GM18502 (cell line): ENCODE measurements at regions not wholly inside any gene's neighbourhood (a gene's known extent, or its start where the extent isn't known, plus 50 kb on each side); places are given as distances from the start of the nearest gene placed in this dataset.
A peak's percentile ranks its signal among the peaks of the same experiment; 100 is the strongest.

Experiments used
- ATAC-seq: cut with Tn5 transposase; IDR thresholded peaks from one replicate; pipeline ENCODE4 v1.9.1; 2021; ENCODE audit warnings: mild to moderate bottlenecking; ENCODE audit not compliant: unreplicated experiment, poor library complexity

DNA sequence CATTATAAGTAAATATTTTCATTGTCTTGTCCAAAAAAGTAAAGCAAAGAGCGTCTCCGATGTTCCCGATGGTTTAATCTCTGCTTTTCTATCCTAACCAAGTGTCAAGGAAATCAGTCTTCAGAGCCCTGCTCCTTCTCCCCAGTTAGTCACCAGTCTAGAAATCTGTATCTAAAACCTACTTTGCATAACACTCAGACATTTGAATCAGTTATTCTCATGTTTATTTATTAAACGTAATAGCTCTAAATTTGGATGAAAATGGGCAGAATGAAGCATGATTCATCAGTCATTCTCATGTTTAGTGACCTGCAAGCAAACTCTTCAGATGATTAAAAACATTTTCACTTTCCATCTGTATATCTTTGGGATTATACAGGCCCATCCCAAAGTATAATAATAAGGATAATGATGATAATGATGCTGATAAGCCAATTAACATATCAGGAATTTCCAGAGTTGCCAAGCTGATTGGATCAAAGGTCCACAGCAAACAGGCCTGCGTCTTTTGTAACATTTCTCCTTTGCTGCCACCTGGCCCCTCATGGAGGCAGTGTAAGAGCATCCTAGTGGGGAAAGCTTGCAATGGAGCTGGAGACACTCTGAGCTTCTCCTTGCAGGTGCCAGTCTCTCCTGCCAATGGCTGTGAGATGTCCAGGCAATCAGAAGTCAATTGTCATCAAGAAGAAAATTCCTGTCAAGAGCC, 273.9 kb downstream of the IGSF11 start:
- ATAC-seq = peak; percentile 57

DNA sequence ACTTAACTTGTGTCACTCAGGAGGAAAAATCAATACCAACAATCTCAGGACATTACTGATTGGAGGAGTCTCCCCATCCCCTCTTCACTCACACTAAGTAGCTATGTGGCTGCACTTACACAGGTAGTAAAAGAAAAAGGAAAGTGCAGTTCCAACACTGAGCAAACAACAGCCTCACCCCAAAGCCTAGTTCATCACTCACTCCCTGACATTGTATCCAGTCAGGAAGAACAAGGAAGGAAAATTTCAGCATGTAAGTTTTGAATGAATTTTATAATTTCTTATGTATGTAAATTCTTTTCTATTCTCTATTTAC, 273.4 kb downstream of the IGSF11 start:
- ATAC-seq = peak; percentile 22

GRCh38 chr3:118765636-118766305, 268.9 kb downstream of the IGSF11 start:
- ATAC-seq = peak; percentile 13

DNA sequence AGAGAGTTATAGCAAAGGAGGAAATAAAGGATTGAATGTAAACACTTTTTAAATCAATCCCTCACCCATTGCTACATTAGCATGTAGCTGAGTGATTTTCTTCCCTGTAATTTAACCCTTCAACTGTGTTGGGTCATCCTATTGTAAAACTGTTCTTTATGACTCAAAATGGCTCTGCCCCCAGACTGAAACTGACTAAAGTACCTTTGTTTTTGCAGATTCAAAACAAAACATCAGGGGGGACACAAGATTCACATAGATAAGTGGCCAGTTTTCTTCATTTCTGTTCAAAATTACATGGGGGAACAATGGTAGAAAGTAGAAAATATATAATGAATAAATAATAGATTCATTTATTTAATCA, 268.4 kb downstream of the IGSF11 start:
- ATAC-seq = peak; percentile 67

GRCh38 chr3:118772036-118772435, 262.6 kb downstream of the IGSF11 start:
- ATAC-seq = no peak

- ATAC-seq = peak; percentile 99
Observed at GRCh38 chr3:118772547-118773011, 262.1 kb downstream of the IGSF11 start.

- no peak for ATAC-seq
Observed at GRCh38 chr3:118775021-118775420, 259.6 kb downstream of the IGSF11 start.

GRCh38 chr3:118778201-118778600, 256.4 kb downstream of the IGSF11 start:
- ATAC-seq = no peak

DNA sequence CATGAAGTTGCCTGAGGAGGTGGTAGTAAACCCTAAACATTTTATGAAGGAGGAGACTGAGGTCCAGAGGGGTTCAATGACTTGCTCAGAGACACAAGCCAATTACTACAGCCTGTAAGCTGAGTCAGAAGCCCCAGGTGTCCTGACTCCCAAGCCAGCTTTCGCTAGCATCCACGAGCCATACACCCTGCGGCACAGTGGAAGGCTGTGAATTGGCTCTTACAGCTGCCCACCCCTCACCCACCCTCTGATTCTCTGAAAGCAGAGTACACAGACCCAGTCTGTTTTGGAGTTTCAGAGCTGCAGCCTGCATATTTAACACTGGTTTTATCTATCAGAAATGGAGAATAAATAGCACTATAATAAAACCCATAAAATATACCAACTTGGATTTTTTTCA, 253.4 kb downstream of the IGSF11 start:
- ATAC-seq = no peak

GRCh38 chr3:118781839-118782238, 252.8 kb downstream of the IGSF11 start:
- ATAC-seq = no peak

GRCh38 chr3:118782755-118783202, 251.9 kb downstream of the IGSF11 start:
- ATAC-seq = peak; percentile 94

DNA sequence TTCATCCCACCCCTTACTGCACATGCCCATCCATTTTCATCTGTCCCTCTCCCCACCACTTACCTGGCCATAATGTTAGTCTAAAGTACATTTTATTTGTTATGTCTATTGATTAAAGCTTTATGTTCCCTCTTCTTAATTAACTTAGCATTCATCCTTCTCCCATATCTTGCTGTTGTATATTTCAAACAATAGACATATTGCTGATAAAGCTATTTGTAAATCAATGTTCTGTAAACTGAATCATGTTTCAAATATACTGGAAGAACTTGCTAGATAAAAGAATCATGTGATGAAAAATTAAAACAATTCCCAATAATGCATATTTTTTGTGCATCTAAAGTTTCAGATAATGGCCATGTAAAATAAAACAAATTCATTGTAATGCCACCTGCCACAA, 249.2 kb downstream of the IGSF11 start:
- no peak for ATAC-seq

GRCh38 chr3:118791246-118791645, 243.4 kb downstream of the IGSF11 start:
- no peak for ATAC-seq

DNA sequence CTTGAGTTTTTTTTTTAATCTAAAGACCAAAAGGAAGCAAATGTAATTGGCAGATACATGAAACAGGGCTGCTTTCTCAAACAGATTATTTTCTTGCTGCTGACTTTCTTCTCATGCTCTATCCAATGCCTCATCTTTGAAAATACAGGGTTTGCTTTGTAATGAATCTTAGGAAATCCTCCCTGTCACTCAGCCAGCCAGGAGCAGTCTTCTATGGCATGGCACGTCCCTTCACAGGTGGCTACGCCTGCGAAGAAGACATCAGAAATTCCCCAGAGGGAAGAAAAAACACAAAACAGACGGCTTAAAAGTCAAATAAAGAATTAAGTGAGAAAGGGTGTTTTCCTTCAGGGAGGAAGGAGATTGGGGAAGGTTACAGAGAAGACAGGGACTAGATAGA, 242.5 kb downstream of the IGSF11 start:
- ATAC-seq = no peak

GRCh38 chr3:118793176-118793575, 241.5 kb downstream of the IGSF11 start:
- no peak for ATAC-seq

- ATAC-seq = peak; percentile 49
Observed at GRCh38 chr3:118799303-118799702, 235.3 kb downstream of the IGSF11 start.

- no peak for ATAC-seq
Observed at GRCh38 chr3:118801899-118802298, 232.7 kb downstream of the IGSF11 start.

- ATAC-seq = no peak
Observed at GRCh38 chr3:118802325-118803095, 232.1 kb downstream of the IGSF11 start.

- no peak for ATAC-seq
Observed at GRCh38 chr3:118803096-118803476, 231.6 kb downstream of the IGSF11 start.

DNA sequence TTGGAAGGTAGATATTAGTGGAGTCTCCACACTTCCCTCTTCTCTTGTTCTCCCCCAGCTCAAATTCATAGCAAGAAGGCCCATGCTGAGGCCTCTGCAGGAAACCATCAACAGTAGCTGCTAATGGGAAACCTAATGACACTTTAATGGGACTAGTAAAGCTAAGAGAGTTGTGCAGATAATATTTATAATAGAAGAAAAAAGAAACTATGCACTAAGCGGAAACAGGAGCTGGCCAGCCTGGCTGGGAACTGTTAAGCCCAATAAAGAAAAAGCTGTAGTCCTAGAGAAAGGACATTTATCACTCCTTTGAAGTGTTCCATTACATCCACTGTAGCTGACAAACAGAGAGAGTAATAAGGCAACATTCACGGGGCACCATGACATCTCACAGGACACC, 229.6 kb downstream of the IGSF11 start:
- ATAC-seq = no peak

DNA sequence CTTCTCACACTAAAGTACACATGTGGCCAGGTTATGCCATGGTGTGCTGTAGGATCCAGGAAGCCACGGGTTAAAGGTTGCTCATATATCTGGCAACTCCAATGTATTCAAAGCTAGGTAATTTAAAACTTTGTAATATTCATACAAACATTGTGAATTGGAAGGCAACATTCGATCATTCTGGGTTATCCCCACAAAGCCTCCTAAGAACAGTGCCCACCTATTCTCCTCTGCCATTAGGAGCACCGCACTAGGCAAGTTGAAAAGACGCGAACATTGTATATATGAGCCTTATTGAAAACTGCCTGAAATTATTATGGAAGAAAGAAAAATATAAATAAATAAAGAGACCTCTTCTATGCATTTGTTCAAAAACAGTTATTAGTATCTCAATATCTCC, 228.2 kb downstream of the IGSF11 start:
- no peak for ATAC-seq
